T-helper 2 cell treated with Interferon-gamma antibody and Interleukin-4, amounts not matched to agents 5 μg/mL and 100 μg/mL, for 36 hours (primary cell): ENCODE measurements at regions not wholly inside any gene's neighbourhood (a gene's known extent, or its start where the extent isn't known, plus 50 kb on each side); places are given as distances from the start of the nearest gene placed in this dataset.

Source experiments
- DNase-seq: peaks from one replicate; pipeline ENCODE4 v3.0.0; 2021; ENCODE audit warnings: low spot score
- H3K27ac Mint-ChIP-seq: one replicate; pipeline ENCODE4 v1.8.0; 2021; ENCODE audit warnings: mild to moderate bottlenecking, mixed read lengths
- H3K27me3 Mint-ChIP-seq: one replicate; pipeline ENCODE4 v1.8.0; 2021; ENCODE audit warnings: low read depth, mixed read lengths
- H3K36me3 Mint-ChIP-seq: one replicate; pipeline ENCODE4 v1.8.0; 2021; ENCODE audit warnings: low read depth, mixed read lengths
- H3K4me1 Mint-ChIP-seq: one replicate; pipeline ENCODE4 v1.8.0; 2021; ENCODE audit warnings: low read depth, mixed read lengths
- H3K4me3 Mint-ChIP-seq: one replicate; pipeline ENCODE4 v1.8.0; 2022; ENCODE audit warnings: mild to moderate bottlenecking, moderate library complexity, mixed read lengths
- H3K9me3 Mint-ChIP-seq: one replicate; pipeline ENCODE4 v1.8.0; 2021; ENCODE audit warnings: mixed read lengths

GRCh38 chr13:22495819-22496218 lies 685.0 kb upstream of the SGCG start:
- Mint-ChIP-seq H3K9me3 (peaks cover 13% of the 10 kb centered on the region), H3K27ac (no peak overlapping the region), H3K4me3 (no peak overlapping the region), H3K27me3 (no peaks in the 10 kb centered on the region), H3K36me3 (no peaks in the 10 kb centered on the region), H3K4me1 (no peaks in the 10 kb centered on the region)
- DNase-seq: no peak

GRCh38 chr13:22496803-22497508 lies 683.8 kb upstream of the SGCG start:
- no peak for DNase-seq
- no peaks in the 10 kb centered on the region for H3K27me3 Mint-ChIP-seq
- no peaks in the 10 kb centered on the region for H3K36me3 Mint-ChIP-seq
- no peak overlapping the region for H3K27ac Mint-ChIP-seq
- no peak overlapping the region for H3K4me3 Mint-ChIP-seq
- H3K9me3 Mint-ChIP-seq: peaks cover 13% of the 10 kb centered on the region
- no peaks in the 10 kb centered on the region for H3K4me1 Mint-ChIP-seq

GRCh38 chr13:22497991-22498780 lies 682.6 kb upstream of the SGCG start:
- no peaks in the 10 kb centered on the region for H3K36me3 Mint-ChIP-seq
- DNase-seq: no peak
- H3K9me3 Mint-ChIP-seq: peaks cover 13% of the 10 kb centered on the region
- H3K4me1 Mint-ChIP-seq: no peaks in the 10 kb centered on the region
- no peaks in the 10 kb centered on the region for H3K27me3 Mint-ChIP-seq
- H3K4me3 Mint-ChIP-seq: no peak overlapping the region
- H3K27ac Mint-ChIP-seq: no peak overlapping the region

DNA sequence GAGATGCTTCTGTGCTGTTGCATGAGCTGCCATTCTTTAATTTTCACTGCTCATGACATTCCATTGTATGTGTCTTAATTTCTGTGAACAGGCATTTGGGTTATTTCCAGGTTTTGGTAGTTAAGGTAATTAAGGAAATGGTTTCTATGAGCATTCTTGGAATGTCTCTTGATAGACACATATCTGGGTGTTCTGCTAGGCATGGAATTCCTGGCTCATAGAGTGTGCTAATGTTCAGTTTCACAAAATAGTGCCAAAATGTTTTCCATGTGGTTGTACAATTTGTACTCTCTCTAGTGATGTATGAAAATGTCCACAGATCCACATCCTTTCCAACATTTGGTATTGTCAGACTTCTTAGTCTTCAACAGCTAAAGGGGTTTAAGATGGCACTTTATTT lies 680.9 kb upstream of the SGCG start:
- Mint-ChIP-seq H3K4me1 (no peaks in the 10 kb centered on the region), H3K4me3 (no peak overlapping the region), H3K36me3 (no peaks in the 10 kb centered on the region), H3K9me3 (peaks cover 9% of the 10 kb centered on the region), H3K27me3 (no peaks in the 10 kb centered on the region), H3K27ac (no peak overlapping the region)
- no peak for DNase-seq

DNA sequence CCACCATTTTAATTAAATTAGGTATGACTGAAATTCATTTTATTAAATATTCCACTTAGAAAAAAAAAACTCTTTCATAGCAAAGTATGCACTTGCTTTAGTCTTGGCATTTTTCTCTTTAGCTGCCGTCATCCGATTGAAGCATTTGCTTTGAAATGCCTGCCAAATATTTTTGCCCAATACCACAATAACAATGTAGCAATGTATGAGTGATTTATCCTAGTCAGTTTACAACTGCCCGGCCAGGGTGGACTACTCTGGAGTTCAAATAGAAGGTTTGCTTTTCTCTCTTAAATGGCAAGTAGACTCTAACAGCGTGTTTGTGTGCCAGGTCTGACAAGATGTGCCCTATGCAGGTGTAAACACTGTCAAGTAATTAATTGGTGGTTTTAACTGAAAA lies 675.3 kb upstream of the SGCG start:
- Mint-ChIP-seq H3K4me3 (no peak overlapping the region), H3K4me1 (no peaks in the 10 kb centered on the region), H3K9me3 (peaks cover 5% of the 10 kb centered on the region), H3K36me3 (no peaks in the 10 kb centered on the region), H3K27me3 (no peaks in the 10 kb centered on the region), H3K27ac (no peak overlapping the region)
- no peak for DNase-seq

- no peaks in the 10 kb centered on the region for H3K36me3 Mint-ChIP-seq
- peaks cover 5% of the 10 kb centered on the region for H3K9me3 Mint-ChIP-seq
Measured at GRCh38 chr13:22506096-22506691, 674.6 kb upstream of the SGCG start.

GRCh38 chr13:22517544-22517943 lies 663.2 kb upstream of the SGCG start:
- Mint-ChIP-seq H3K4me3 (no peak overlapping the region), H3K36me3 (no peaks in the 10 kb centered on the region), H3K4me1 (no peaks in the 10 kb centered on the region), H3K27me3 (no peaks in the 10 kb centered on the region), H3K9me3 (peaks cover 21% of the 10 kb centered on the region), H3K27ac (no peak overlapping the region)
- no peak for DNase-seq

More at GRCh38 chr13:22506096-22506691, 674.6 kb upstream of the SGCG start:
- DNase-seq: no peak
- Mint-ChIP-seq H3K4me1 (no peaks in the 10 kb centered on the region), H3K4me3 (no peak overlapping the region), H3K27ac (no peak overlapping the region), H3K27me3 (no peaks in the 10 kb centered on the region)

GRCh38 chr13:22536851-22537250 lies 643.9 kb upstream of the SGCG start:
- no peaks in the 10 kb centered on the region for H3K27me3 Mint-ChIP-seq
- DNase-seq: no peak
- H3K4me1 Mint-ChIP-seq: no peaks in the 10 kb centered on the region
- no peak overlapping the region for H3K27ac Mint-ChIP-seq
- H3K9me3 Mint-ChIP-seq: peaks cover 30% of the 10 kb centered on the region
- H3K36me3 Mint-ChIP-seq: no peaks in the 10 kb centered on the region
- no peak overlapping the region for H3K4me3 Mint-ChIP-seq

DNA sequence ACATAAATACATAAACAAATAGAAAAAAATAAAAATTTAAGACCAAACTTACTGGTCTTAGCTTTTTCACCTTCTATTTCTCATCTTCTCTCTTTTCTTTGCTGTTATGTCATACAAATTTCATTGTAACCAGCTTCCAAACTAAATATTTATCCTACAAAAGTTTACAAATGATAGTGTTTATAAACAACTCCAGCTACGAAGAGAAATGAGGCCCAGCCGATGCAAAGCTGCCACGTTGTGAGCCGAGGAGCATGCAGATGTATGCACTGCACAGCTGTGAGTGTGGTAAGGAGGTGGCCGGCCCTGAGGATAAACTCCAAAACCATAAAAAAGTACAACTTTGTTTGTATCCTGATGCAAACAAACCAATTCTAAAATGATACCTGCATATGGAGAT lies 642.4 kb upstream of the SGCG start:
- Mint-ChIP-seq H3K27ac (no peak overlapping the region), H3K36me3 (no peaks in the 10 kb centered on the region), H3K4me3 (no peak overlapping the region), H3K9me3 (peaks cover 35% of the 10 kb centered on the region), H3K4me1 (no peaks in the 10 kb centered on the region), H3K27me3 (no peaks in the 10 kb centered on the region)
- DNase-seq: no peak

DNA sequence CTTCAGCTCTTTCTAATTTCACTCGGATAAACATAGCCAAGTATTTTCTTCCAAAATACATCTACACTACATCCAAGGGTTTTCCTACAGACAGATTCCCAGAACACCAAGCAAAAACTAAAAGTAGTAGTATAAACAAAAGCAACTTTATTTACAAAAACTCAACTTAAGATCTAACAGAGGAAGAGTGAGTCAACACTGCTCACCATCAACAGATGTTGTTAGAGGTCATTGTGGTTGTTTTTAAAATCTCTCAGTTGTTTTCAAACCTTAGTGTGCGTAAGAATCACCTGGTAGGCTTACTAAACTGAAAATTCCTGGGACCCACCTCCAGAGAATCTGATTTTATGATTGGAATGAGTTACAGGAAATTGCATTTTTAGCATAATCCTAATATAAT lies 631.7 kb upstream of the SGCG start:
- no peaks in the 10 kb centered on the region for H3K36me3 Mint-ChIP-seq
- no peak for DNase-seq
- H3K27ac Mint-ChIP-seq: no peak overlapping the region
- H3K4me3 Mint-ChIP-seq: no peak overlapping the region
- H3K9me3 Mint-ChIP-seq: peaks cover 31% of the 10 kb centered on the region
- no peaks in the 10 kb centered on the region for H3K27me3 Mint-ChIP-seq
- H3K4me1 Mint-ChIP-seq: no peaks in the 10 kb centered on the region

DNA sequence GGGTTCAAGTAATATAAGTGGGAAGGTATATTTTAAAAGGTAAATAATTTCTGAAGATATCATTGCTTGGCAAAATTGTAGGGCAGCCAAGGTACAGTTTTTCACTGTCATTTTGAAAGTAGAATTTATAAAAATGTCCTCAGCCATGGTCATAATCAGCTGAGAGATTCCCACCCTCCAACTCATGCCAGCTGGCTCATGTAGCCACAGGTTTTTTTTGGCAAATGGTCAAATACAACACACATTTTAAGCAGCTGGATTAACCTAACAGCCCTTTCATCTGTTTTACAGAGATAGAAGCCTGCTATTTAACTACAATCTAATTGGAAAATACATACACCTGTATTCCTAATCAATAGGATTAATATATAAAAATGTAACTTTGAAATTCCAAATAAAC lies 619.2 kb upstream of the SGCG start:
- H3K4me3 Mint-ChIP-seq: no peak overlapping the region
- H3K9me3 Mint-ChIP-seq: peaks cover 24% of the 10 kb centered on the region
- H3K4me1 Mint-ChIP-seq: no peaks in the 10 kb centered on the region
- no peak for DNase-seq
- H3K27me3 Mint-ChIP-seq: no peaks in the 10 kb centered on the region
- H3K27ac Mint-ChIP-seq: no peak overlapping the region
- no peaks in the 10 kb centered on the region for H3K36me3 Mint-ChIP-seq

GRCh38 chr13:22562116-22562515 lies 618.7 kb upstream of the SGCG start:
- H3K9me3 Mint-ChIP-seq: peaks cover 23% of the 10 kb centered on the region
- no peak for DNase-seq
- no peak overlapping the region for H3K4me3 Mint-ChIP-seq
- no peaks in the 10 kb centered on the region for H3K27me3 Mint-ChIP-seq
- no peaks in the 10 kb centered on the region for H3K4me1 Mint-ChIP-seq
- H3K27ac Mint-ChIP-seq: no peak overlapping the region
- H3K36me3 Mint-ChIP-seq: no peaks in the 10 kb centered on the region

DNA sequence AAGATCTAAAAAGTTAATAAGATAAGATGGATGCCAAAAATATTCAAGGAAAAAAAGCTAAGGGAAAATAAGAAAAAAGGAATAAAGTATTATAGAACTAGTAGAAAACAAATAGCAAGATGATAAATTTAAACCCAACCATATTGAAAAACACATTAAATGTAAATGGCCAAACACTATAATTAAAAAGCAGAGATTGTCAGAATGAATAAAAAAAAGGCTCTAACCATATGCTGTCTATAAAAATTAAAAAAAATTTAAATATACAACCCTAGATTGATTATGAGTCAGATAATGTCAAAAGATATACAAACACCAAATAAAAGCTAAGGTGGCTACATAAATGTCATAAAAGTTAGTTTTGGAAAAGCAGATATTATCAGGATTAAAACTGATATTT lies 617.5 kb upstream of the SGCG start:
- DNase-seq: no peak
- Mint-ChIP-seq H3K27ac (no peak overlapping the region), H3K9me3 (peaks cover 31% of the 10 kb centered on the region), H3K4me1 (no peaks in the 10 kb centered on the region), H3K27me3 (no peaks in the 10 kb centered on the region), H3K4me3 (no peak overlapping the region), H3K36me3 (no peaks in the 10 kb centered on the region)

DNA sequence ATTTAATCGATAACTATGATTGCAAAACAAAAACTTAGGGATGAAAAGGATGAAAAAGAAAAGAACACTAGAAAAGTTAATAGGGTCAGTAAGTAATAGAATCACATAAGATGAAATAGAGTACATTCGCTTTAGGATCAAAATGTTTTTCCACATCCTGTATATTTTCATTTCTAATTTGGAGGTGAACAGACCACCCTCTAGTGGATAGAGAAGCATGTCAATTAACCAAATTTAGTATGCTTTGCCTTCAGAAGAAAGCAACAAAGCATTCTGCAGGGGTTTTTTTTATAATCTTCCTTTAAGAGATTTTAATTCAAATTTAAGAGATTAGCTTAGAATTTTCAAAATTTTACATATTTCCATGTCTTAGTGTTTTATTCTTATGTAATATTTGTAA lies 611.0 kb upstream of the SGCG start:
- no peaks in the 10 kb centered on the region for H3K4me1 Mint-ChIP-seq
- H3K27me3 Mint-ChIP-seq: no peaks in the 10 kb centered on the region
- no peak overlapping the region for H3K4me3 Mint-ChIP-seq
- DNase-seq: no peak
- H3K27ac Mint-ChIP-seq: no peak overlapping the region
- peaks cover 39% of the 10 kb centered on the region for H3K9me3 Mint-ChIP-seq
- H3K36me3 Mint-ChIP-seq: no peaks in the 10 kb centered on the region
